ENCODE measurements at regions not wholly inside any gene's neighbourhood (a gene's known extent, or its start where the extent isn't known, plus 50 kb on each side); places are given as distances from the start of the nearest gene placed in this dataset.

- CTCF ChIA-PET: interaction anchor here (0.8 kb wide), 1 partner anchor 12 kb away, joined by 3 read pairs; no protein-coding TSS in a partner anchor
- TF ChIP-seq, protein P1, sequence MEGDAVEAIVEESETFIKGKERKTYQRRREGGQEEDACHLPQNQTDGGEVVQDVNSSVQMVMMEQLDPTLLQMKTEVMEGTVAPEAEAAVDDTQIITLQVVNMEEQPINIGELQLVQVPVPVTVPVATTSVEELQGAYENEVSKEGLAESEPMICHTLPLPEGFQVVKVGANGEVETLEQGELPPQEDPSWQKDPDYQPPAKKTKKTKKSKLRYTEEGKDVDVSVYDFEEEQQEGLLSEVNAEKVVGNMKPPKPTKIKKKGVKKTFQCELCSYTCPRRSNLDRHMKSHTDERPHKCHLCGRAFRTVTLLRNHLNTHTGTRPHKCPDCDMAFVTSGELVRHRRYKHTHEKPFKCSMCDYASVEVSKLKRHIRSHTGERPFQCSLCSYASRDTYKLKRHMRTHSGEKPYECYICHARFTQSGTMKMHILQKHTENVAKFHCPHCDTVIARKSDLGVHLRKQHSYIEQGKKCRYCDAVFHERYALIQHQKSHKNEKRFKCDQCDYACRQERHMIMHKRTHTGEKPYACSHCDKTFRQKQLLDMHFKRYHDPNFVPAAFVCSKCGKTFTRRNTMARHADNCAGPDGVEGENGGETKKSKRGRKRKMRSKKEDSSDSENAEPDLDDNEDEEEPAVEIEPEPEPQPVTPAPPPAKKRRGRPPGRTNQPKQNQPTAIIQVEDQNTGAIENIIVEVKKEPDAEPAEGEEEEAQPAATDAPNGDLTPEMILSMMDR (IDR thresholded peaks at IDR 0.05; ENCODE audit: insufficient read depth, low read length, missing control alignments): no peak
- DNase-seq (ENCODE audit: low read depth, low spot score): no peak
- H3K4me3 ChIP-seq (ENCODE audit: low read depth, low read length): no peak overlapping the region
- POLR2A ChIA-PET: no interaction called here
Observed at GRCh38 chr6:112990971-112991370, 643.8 kb downstream of the RFPL4B start.

GRCh38 chr6:112991912-112992311, 644.8 kb downstream of the RFPL4B start:
- H3K4me3 ChIP-seq (ENCODE audit: low read depth, low read length): no peak overlapping the region
- CTCF ChIA-PET: no interaction called here
- TF ChIP-seq, protein P1 (IDR thresholded peaks at IDR 0.05; ENCODE audit: insufficient read depth, low read length, missing control alignments): no peak
- POLR2A ChIA-PET: no interaction called here
- no peak for DNase-seq (ENCODE audit: low read depth, low spot score)

GRCh38 chr6:112997421-112998085, 650.4 kb downstream of the RFPL4B start:
- TF ChIP-seq, protein P1 (IDR thresholded peaks at IDR 0.05; ENCODE audit: insufficient read depth, low read length, missing control alignments): no peak
- ChIA-PET POLR2A (no interaction called here), CTCF (no interaction called here)
- H3K4me3 ChIP-seq (ENCODE audit: low read depth, low read length): no peak overlapping the region
- DNase-seq (ENCODE audit: low read depth, low spot score): no peak

DNA sequence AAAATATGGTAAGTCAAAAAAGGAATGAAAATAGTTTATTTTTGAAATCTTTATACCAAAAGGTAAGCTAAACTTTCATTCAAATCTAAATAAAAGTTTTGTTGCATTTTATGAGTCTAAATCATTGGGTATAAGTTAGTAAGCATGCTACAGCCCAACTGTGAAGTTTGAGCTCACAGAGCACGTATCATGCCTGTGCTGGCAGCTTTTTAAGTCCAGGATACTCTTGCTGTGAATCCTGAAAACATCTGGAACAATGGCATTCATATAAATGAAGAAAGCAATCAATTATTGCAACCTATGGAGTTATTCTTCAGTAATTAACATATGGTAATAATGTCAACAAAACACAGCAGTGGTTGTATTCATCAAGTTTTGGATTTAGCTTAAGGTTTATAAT, 656.9 kb downstream of the RFPL4B start:
- ChIA-PET POLR2A (no interaction called here), CTCF (interaction anchor here (1.1 kb wide), 1 partner anchor 220 kb away, joined by 3 read pairs; no protein-coding TSS in a partner anchor)
- no peak overlapping the region for H3K4me3 ChIP-seq (ENCODE audit: low read depth, low read length)
- TF ChIP-seq, protein P1 (IDR thresholded peaks at IDR 0.05; ENCODE audit: insufficient read depth, low read length, missing control alignments): no peak
- no peak for DNase-seq (ENCODE audit: low read depth, low spot score)

GRCh38 chr6:113004470-113005270, 657.5 kb downstream of the RFPL4B start:
- TF ChIP-seq, protein P1 (IDR thresholded peaks at IDR 0.05; ENCODE audit: insufficient read depth, low read length, missing control alignments): no peak
- no peak overlapping the region for H3K4me3 ChIP-seq (ENCODE audit: low read depth, low read length)
- ChIA-PET POLR2A (no interaction called here), CTCF (interaction anchor here (1.1 kb wide), 1 partner anchor 220 kb away, joined by 3 read pairs; no protein-coding TSS in a partner anchor)
- no peak for DNase-seq (ENCODE audit: low read depth, low spot score)

GRCh38 chr6:113006494-113006893, 659.4 kb downstream of the RFPL4B start:
- TF ChIP-seq, protein P1 (IDR thresholded peaks at IDR 0.05; ENCODE audit: insufficient read depth, low read length, missing control alignments): no peak
- no peak overlapping the region for H3K4me3 ChIP-seq (ENCODE audit: low read depth, low read length)
- POLR2A ChIA-PET: no interaction called here
- DNase-seq (ENCODE audit: low read depth, low spot score): no peak
- CTCF ChIA-PET: no interaction called here
